H9 (cell line): ENCODE measurements at regions not wholly inside any gene's neighbourhood (a gene's known extent, or its start where the extent isn't known, plus 50 kb on each side); places are given as distances from the start of the nearest gene placed in this dataset.
A peak's percentile ranks its signal among the peaks of the same experiment; 100 is the strongest.

Source experiments
- DNase-seq: peaks from one replicate; pipeline ENCODE4 v3.0.0-alpha.2; 2017
- H2AFZ ChIP-seq: one replicate; pipeline ENCODE4 v1.6.1; 2013; ENCODE audit warnings: mild to moderate bottlenecking, low read length, control low read depth, moderate library complexity
- H2AK5ac ChIP-seq: 2 replicates; pipeline ENCODE4 v1.6.1; 2013; ENCODE audit warnings: low read length, control low read depth, mixed read lengths; ENCODE audit not compliant: insufficient read length
- H2BK120ac ChIP-seq: one replicate; pipeline ENCODE4 v1.6.1; 2013; ENCODE audit warnings: low read depth, mild to moderate bottlenecking, low read length, control low read depth, inconsistent platforms; ENCODE audit not compliant: poor library complexity, severe bottlenecking
- H2BK12ac ChIP-seq: 2 replicates; pipeline ENCODE4 v1.6.1; 2013; ENCODE audit warnings: low read length, control low read depth, mixed read lengths, low read depth; ENCODE audit not compliant: insufficient read length
- H2BK15ac ChIP-seq: 2 replicates; pipeline ENCODE4 v1.6.1; 2013; ENCODE audit warnings: low read depth, low read length, control low read depth
- H2BK20ac ChIP-seq: one replicate; pipeline ENCODE4 v1.6.1; 2013; ENCODE audit warnings: low read depth, mild to moderate bottlenecking, low read length, control low read depth, inconsistent platforms; ENCODE audit not compliant: poor library complexity, severe bottlenecking
- H2BK5ac ChIP-seq: 2 replicates; pipeline ENCODE4 v1.6.1; 2013; ENCODE audit warnings: low read length, control low read depth, mixed read lengths; ENCODE audit not compliant: insufficient read length
- H3K14ac ChIP-seq: 2 replicates; pipeline ENCODE4 v1.6.1; 2013; ENCODE audit warnings: low read length, control low read depth; ENCODE audit not compliant: insufficient read depth
- H3K18ac ChIP-seq: 2 replicates; pipeline ENCODE4 v1.6.1; 2013; ENCODE audit warnings: low read depth, mild to moderate bottlenecking, mixed read lengths, low read length, control low read depth; ENCODE audit not compliant: insufficient read length
- H3K23ac ChIP-seq: 2 replicates; pipeline ENCODE4 v1.6.1; 2013; ENCODE audit warnings: low read length, control low read depth, mixed read lengths, low read depth; ENCODE audit not compliant: insufficient read length
- H3K23me2 ChIP-seq: 2 replicates; pipeline ENCODE4 v1.6.1; 2013; ENCODE audit warnings: low read depth, mild to moderate bottlenecking, mixed read lengths, low read length, control low read depth; ENCODE audit not compliant: insufficient read length, poor library complexity, severe bottlenecking
- H3K27ac ChIP-seq: 2 replicates; pipeline ENCODE4 v1.5.1; 2013; ENCODE audit warnings: low read length, control low read depth, mixed read lengths, low read depth; ENCODE audit not compliant: insufficient read length
- H3K27me3 ChIP-seq: 2 replicates; pipeline ENCODE4 v1.6.1; 2013; ENCODE audit warnings: low read length, control low read depth, inconsistent platforms; ENCODE audit not compliant: insufficient read depth
- H3K4ac ChIP-seq: 2 replicates; pipeline ENCODE4 v1.6.1; 2013; ENCODE audit warnings: low read depth, mild to moderate bottlenecking, control low read depth, inconsistent platforms, low read length, moderate library complexity
- H3K4me1 ChIP-seq: 2 replicates; pipeline ENCODE4 v1.6.1; 2013; ENCODE audit warnings: low read length, control low read depth, inconsistent platforms; ENCODE audit not compliant: insufficient read depth
- H3K4me2 ChIP-seq: 2 replicates; pipeline ENCODE4 v1.6.1; 2013; ENCODE audit warnings: low read length, control low read depth, mixed read lengths; ENCODE audit not compliant: insufficient read length, insufficient read depth
- H3K56ac ChIP-seq: 2 replicates; pipeline ENCODE4 v1.6.1; 2013; ENCODE audit warnings: low read depth, mild to moderate bottlenecking, mixed read lengths, low read length, control low read depth; ENCODE audit not compliant: insufficient read length
- H3K79me1 ChIP-seq: 2 replicates; pipeline ENCODE4 v1.6.1; 2013; ENCODE audit warnings: low read depth, mild to moderate bottlenecking, moderate library complexity, low read length, control low read depth, inconsistent platforms; ENCODE audit not compliant: insufficient read depth, poor library complexity, severe bottlenecking
- H3K79me2 ChIP-seq: 2 replicates; pipeline ENCODE4 v1.6.1; 2013; ENCODE audit warnings: low read length, control low read depth, inconsistent platforms; ENCODE audit not compliant: insufficient read depth
- H3K9ac ChIP-seq: 2 replicates; pipeline ENCODE4 v1.6.1; 2013; ENCODE audit warnings: low read length, control low read depth, mixed read lengths; ENCODE audit not compliant: insufficient read length; ENCODE audit errors: extremely low read depth
- H3K9me3 ChIP-seq: one replicate; pipeline ENCODE4 v1.6.1; 2013; ENCODE audit warnings: low read depth, low read length, inconsistent platforms; ENCODE audit not compliant: control insufficient read depth
- H3T11ph ChIP-seq: one replicate; pipeline ENCODE4 v1.6.1; 2013; ENCODE audit warnings: mild to moderate bottlenecking, low read length, control low read depth, inconsistent platforms
- H4K20me1 ChIP-seq: one replicate; pipeline ENCODE4 v1.6.1; 2013; ENCODE audit not compliant: control insufficient read depth, insufficient read length, insufficient read depth
- H4K5ac ChIP-seq: 2 replicates; pipeline ENCODE4 v1.6.1; 2013; ENCODE audit warnings: low read depth, mild to moderate bottlenecking, mixed read lengths, low read length, control low read depth; ENCODE audit not compliant: insufficient read length
- H4K8ac ChIP-seq: replicated peaks from 2 replicates; pipeline ENCODE4 v1.6.1; 2013; ENCODE audit warnings: low read length, control low read depth, mixed read lengths, low read depth; ENCODE audit not compliant: insufficient read length
- H4K91ac ChIP-seq: 2 replicates; pipeline ENCODE4 v1.6.1; 2013; ENCODE audit warnings: low read depth, mild to moderate bottlenecking, moderate library complexity, mixed read lengths, low read length, control low read depth; ENCODE audit not compliant: insufficient read length
- H3K27ac Mint-ChIP-seq, 3 experiments: 2 replicates in 2 of 3; 3 replicates in 1 of 3; pipeline ENCODE4 v1.8.0; 2020 to 2021; ENCODE audit warnings: mixed read lengths in 3 of 3, mild to moderate bottlenecking in 1 of 3, moderate library complexity in 1 of 3
- H3K27me3 Mint-ChIP-seq: 2 replicates; pipeline ENCODE4 v1.8.0; 2021; ENCODE audit warnings: low read depth, mild to moderate bottlenecking, moderate library complexity, mixed read lengths
- H3K36me3 Mint-ChIP-seq, 3 experiments: 2 replicates in 2 of 3; 3 replicates in 1 of 3; pipeline ENCODE4 v1.8.0; 2020 to 2021; ENCODE audit warnings: low read depth in 3 of 3, mixed read lengths in 3 of 3; ENCODE audit not compliant: insufficient read depth in 1 of 3
- H3K4me1 Mint-ChIP-seq, 2 experiments: 2 replicates each; pipeline ENCODE4 v1.8.0; 2020; ENCODE audit warnings: mixed read lengths in 2 of 2
- H3K4me3 Mint-ChIP-seq, 2 experiments: 2 replicates in 1 of 2; 3 replicates in 1 of 2; pipeline ENCODE4 v1.8.0; 2020 to 2021; ENCODE audit warnings: mild to moderate bottlenecking in 2 of 2, mixed read lengths in 2 of 2, moderate library complexity in 1 of 2
- H3K9me3 Mint-ChIP-seq, 2 experiments: 2 replicates in 1 of 2; 3 replicates in 1 of 2; pipeline ENCODE4 v1.8.0; 2020; ENCODE audit warnings: mild to moderate bottlenecking in 2 of 2, mixed read lengths in 2 of 2, moderate library complexity in 1 of 2
- CTCF ChIP-seq: fragments of 200-600 bp; sonication (generic); conservative IDR thresholded peaks from 3 replicates; pipeline ENCODE4 v1.8.0; 2021; ENCODE audit warnings: antibody characterized with exemption, mild to moderate bottlenecking
- WGBS: extraction: QIAGEN DNeasy Blood & Tissue Kit; methylation state at CpG from one replicate; pipeline ENCODE4 v1.1.7; 2013; ENCODE audit warnings: missing lambda C conversion rate, low lambda C conversion rate, mixed read lengths; ENCODE audit not compliant: insufficient read length; ENCODE audit errors: extremely low coverage; 5-methylcytosine and 5-hydroxymethylcytosine counted together

- no peak overlapping the region for H4K91ac ChIP-seq
- H3K23ac ChIP-seq: no peak overlapping the region
- H3K36me3 Mint-ChIP-seq: peaks cover 0 to 29% (median 7%) of the 10 kb centered on the region in 3 experiments; a peak in 5 of 7 replicates
- no peak overlapping the region for H3K9ac ChIP-seq
- H2BK12ac ChIP-seq: no peak overlapping the region
- H3K79me2 ChIP-seq: no peaks in the 10 kb centered on the region
- no peaks in the 10 kb centered on the region for H3K79me1 ChIP-seq
- H3K14ac ChIP-seq: no peak overlapping the region
- no peaks in the 10 kb centered on the region for H3K9me3 ChIP-seq
- peaks cover 5 to 12% of the 10 kb centered on the region in 2 experiments for H3K9me3 Mint-ChIP-seq
- H3K27me3 Mint-ChIP-seq: no peaks in the 10 kb centered on the region
- no peak overlapping the region for H3K4me2 ChIP-seq
- TF ChIP-seq CTCF: no peak
- no peak overlapping the region for H2BK120ac ChIP-seq
- H2AK5ac ChIP-seq: no peak overlapping the region
- no peak overlapping the region for H4K5ac ChIP-seq
- no peak overlapping the region for H3K18ac ChIP-seq
- H2AFZ ChIP-seq: no peak overlapping the region
- no CpG with 5 or more reads among the region's 4 CpGs for WGBS
- H4K8ac ChIP-seq: no peak overlapping the region
- H3K27ac Mint-ChIP-seq: peak overlapping the region; percentile 56 to 96 (median 93)
- no peak overlapping the region for H2BK15ac ChIP-seq
- no peaks in the 10 kb centered on the region for H3K23me2 ChIP-seq
- H3T11ph ChIP-seq: no peak overlapping the region
- no peak overlapping the region for H2BK20ac ChIP-seq
- no peak overlapping the region for H3K4me3 Mint-ChIP-seq
- no peak overlapping the region for H3K56ac ChIP-seq
- H3K4me1 ChIP-seq: peaks cover 7% of the 10 kb centered on the region; the same call in 1 of the 2 replicates
- H2BK5ac ChIP-seq: no peak overlapping the region
- no peak overlapping the region for H3K4ac ChIP-seq
- H3K27ac ChIP-seq: peak overlapping the region; percentile 66
- no peaks in the 10 kb centered on the region for H3K27me3 ChIP-seq
- H4K20me1 ChIP-seq: no peaks in the 10 kb centered on the region
- H3K4me1 Mint-ChIP-seq: peaks cover 32 to 50% of the 10 kb centered on the region in 2 experiments
- no peak for DNase-seq
Observed at GRCh38 chr18:3333721-3334386, 71.9 kb downstream of the MYL12B start.
